Stimulated activated CD8-positive, alpha-beta memory T cell treated with anti-CD3 and anti-CD28 coated beads, Interleukin-4, amount 100 ng/mL, for 48 hours (primary cell): ENCODE measurements at regions not wholly inside any gene's neighbourhood (a gene's known extent, or its start where the extent isn't known, plus 50 kb on each side); places are given as distances from the start of the nearest gene placed in this dataset.
"Not testable (repeated sequence)": the region's sequence is repeated elsewhere in the genome, so short reads cannot be mapped to it uniquely, and the experiment has no call there.

Experiments used
- DNase-seq: peaks from one replicate; pipeline ENCODE4 v3.0.0-alpha.2; 2020

GRCh38 chr18:2146754-2147153, 424.6 kb downstream of the METTL4 start:
- no peak for DNase-seq

GRCh38 chr18:2147476-2148230, 423.7 kb downstream of the METTL4 start:
- no peak for DNase-seq

- no peak for DNase-seq
Measured at GRCh38 chr18:2148823-2149222, 422.5 kb downstream of the METTL4 start.

GRCh38 chr18:2150566-2150965, 420.7 kb downstream of the METTL4 start:
- no peak for DNase-seq

GRCh38 chr18:2154278-2154677, 417.0 kb downstream of the METTL4 start:
- no peak for DNase-seq

GRCh38 chr18:2164644-2165550, 406.4 kb downstream of the METTL4 start:
- DNase-seq: no peak

GRCh38 chr18:2166876-2167275, 404.4 kb downstream of the METTL4 start:
- DNase-seq: not testable (repeated sequence)

- no peak for DNase-seq
Measured at GRCh38 chr18:2168022-2168421, 403.3 kb downstream of the METTL4 start.

- DNase-seq: no peak
Measured at GRCh38 chr18:2169656-2170055, 401.6 kb downstream of the METTL4 start.

GRCh38 chr18:2171840-2172625, 399.3 kb downstream of the METTL4 start:
- no peak for DNase-seq

GRCh38 chr18:2172881-2173280, 398.4 kb downstream of the METTL4 start:
- DNase-seq: no peak

GRCh38 chr18:2173486-2173885, 397.8 kb downstream of the METTL4 start:
- DNase-seq: no peak

GRCh38 chr18:2178036-2178435, 393.3 kb downstream of the METTL4 start:
- DNase-seq: no peak

- DNase-seq: no peak
Measured at GRCh38 chr18:2179498-2180183, 391.7 kb downstream of the METTL4 start.

- DNase-seq: no peak
Measured at GRCh38 chr18:2180586-2180985, 390.7 kb downstream of the METTL4 start.

GRCh38 chr18:2183432-2183831, 387.9 kb downstream of the METTL4 start:
- DNase-seq: no peak

- no peak for DNase-seq
Measured at GRCh38 chr18:2186967-2187366, 384.3 kb downstream of the METTL4 start.

- no peak for DNase-seq
Measured at GRCh38 chr18:2188258-2188657, 383.0 kb downstream of the METTL4 start.

GRCh38 chr18:2191180-2191790, 380.0 kb downstream of the METTL4 start:
- DNase-seq: no peak

GRCh38 chr18:2192562-2192961, 378.7 kb downstream of the METTL4 start:
- DNase-seq: no peak

- DNase-seq: no peak
Measured at GRCh38 chr18:2197946-2198345, 373.4 kb downstream of the METTL4 start.

- no peak for DNase-seq
Measured at GRCh38 chr18:2199060-2199459, 372.2 kb downstream of the METTL4 start.
